Omental fat pad (tissue), 3 donors: ENCODE measurements at regions not wholly inside any gene's neighbourhood (a gene's known extent, or its start where the extent isn't known, plus 50 kb on each side); places are given as distances from the start of the nearest gene placed in this dataset.

Experiments used
- ATAC-seq: fragments of 150-250 bp; one replicate; pipeline ENCODE4 v1.9.1; 2016; ENCODE audit warnings: mild to moderate bottlenecking, moderate library complexity; ENCODE audit not compliant: low FRiP score
- DNase-seq: peaks from one replicate; pipeline ENCODE4 v3.0.0-alpha.2; 2019; ENCODE audit warnings: low spot score
- TF ChIP-seq, protein P1 (sequence below), 3 donors: fragments of 450-650 bp; IDR thresholded peaks; one replicate each; pipeline ENCODE4 v1.5.1; 2016 to 2017; ENCODE audit warnings: antibody characterized with exemption in 3 of 3, mild to moderate bottlenecking in 3 of 3, moderate library complexity in 2 of 3

DNA sequence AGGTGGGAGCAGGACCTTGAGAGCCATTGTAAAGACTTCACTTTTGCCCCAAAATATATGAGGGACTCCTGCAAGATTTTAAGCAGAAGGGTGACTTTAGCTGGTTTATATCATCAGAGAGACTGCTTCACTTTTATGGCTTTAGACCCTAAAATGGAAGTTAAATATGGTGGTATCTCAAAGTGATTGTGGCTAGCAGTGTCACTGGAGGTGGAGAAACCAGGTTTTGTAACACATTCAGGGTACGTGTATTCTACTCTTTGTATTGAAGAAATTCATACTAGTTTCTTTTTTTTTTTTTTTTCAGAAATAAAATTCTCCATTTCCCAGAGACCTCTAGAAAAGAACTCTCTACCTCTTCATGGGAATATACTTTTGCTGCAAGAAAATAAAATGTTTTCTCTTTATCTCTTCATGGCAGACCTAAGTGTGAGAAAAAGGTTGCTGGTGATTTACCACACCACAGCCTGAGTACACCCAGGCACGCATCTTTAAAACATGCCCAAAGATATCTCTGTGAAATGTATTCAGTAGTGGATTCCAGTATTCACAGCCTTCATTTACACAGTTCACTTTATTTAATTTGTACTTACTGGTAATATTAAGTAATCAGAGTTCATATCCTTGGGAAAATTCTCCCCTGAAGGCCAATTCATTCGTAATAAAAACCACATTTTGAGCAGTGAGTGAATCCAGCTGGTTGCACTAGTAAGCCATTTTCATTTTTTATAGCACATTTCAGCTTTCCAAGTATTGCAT, 74.3 kb upstream of the GUCY1A1 start:
- no peak for DNase-seq
- ATAC-seq: no peak
- TF ChIP-seq, protein P1, sequence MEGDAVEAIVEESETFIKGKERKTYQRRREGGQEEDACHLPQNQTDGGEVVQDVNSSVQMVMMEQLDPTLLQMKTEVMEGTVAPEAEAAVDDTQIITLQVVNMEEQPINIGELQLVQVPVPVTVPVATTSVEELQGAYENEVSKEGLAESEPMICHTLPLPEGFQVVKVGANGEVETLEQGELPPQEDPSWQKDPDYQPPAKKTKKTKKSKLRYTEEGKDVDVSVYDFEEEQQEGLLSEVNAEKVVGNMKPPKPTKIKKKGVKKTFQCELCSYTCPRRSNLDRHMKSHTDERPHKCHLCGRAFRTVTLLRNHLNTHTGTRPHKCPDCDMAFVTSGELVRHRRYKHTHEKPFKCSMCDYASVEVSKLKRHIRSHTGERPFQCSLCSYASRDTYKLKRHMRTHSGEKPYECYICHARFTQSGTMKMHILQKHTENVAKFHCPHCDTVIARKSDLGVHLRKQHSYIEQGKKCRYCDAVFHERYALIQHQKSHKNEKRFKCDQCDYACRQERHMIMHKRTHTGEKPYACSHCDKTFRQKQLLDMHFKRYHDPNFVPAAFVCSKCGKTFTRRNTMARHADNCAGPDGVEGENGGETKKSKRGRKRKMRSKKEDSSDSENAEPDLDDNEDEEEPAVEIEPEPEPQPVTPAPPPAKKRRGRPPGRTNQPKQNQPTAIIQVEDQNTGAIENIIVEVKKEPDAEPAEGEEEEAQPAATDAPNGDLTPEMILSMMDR (IDR thresholded peaks at IDR 0.05): no peak

DNA sequence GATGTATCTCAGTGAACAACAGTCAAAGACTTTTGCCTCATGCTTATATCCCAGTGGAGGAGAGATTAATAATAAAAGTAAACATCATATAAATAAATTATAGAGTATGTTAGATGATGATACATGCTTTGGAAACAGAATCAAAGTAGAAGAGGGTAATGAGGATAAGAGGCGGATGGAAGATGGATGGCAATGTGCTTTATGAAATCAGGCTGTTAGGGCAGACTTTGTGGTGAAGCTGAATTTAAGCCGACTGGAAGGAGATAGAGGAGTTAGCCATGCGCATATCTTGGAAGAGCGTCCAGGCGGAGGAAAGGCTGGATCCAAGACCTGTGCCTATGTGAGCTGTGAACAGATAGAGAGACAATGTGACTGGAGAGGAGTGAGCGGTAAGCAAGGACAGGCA, 74.9 kb upstream of the GUCY1A1 start:
- TF ChIP-seq, protein P1 (IDR thresholded peaks at IDR 0.05): no peak
- DNase-seq (no peak), ATAC-seq (no peak)

DNA sequence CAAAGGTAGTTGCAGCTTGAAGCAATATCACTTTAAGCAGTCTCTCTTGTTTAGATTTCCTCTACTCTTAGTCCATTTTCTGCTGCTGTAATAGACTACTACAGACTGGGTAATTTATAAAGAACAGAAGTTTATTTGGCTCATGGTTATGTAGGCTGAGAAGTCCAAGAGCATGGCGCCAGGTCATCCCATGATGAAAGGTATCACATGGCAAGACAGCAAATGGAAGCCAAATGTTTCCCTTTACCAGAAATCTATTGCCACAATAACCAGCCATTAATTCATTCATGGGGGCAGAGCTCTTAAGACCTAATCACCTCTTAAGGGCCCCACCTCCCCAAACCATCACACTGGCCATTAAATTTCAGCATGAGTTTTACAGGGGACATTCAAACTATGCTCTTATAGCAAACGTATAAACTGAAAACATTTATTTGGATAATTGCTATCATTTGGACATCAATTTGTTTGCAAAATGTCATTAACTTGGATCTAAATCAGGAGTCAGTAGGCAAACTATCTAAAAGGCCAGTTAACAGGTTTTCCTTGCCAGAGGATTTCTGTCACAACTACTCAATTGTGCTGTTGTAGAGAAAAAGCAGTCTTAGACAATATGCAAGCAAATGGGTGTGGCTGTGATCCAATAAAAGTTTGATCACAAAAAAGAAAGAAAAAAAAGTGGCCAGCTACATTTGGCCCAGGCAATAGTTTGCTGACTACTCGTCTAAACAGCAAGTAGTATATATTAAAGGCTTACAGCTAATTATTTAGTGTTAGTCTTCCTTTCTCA, 75.7 kb upstream of the GUCY1A1 start:
- DNase-seq: no peak
- no peak for ATAC-seq

DNA sequence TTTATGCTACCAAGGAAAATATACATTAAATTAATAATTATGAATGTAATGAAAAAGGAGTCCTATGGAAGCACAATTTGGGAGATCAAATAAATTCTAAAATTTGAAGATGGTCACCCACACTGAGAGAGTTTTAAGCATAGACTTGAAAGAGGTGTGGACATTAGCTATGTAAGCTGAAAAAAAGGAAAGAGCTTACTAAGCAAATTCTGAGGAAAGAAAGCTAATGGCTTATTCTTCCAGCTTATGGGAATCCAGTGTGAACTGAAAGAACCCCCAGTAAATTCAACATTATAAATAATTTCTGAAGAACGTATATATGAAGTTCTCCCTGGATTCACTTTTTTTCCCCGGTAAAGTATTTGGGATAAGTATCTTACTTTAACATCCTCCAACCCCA, 78.2 kb upstream of the GUCY1A1 start:
- DNase-seq (no peak), ATAC-seq (no peak)
- TF ChIP-seq, protein P1 (IDR thresholded peaks at IDR 0.05): no peak

More for the DNA sequence above, 75.7 kb upstream of the GUCY1A1 start:
- TF ChIP-seq, protein P1 (IDR thresholded peaks at IDR 0.05): no peak

DNA sequence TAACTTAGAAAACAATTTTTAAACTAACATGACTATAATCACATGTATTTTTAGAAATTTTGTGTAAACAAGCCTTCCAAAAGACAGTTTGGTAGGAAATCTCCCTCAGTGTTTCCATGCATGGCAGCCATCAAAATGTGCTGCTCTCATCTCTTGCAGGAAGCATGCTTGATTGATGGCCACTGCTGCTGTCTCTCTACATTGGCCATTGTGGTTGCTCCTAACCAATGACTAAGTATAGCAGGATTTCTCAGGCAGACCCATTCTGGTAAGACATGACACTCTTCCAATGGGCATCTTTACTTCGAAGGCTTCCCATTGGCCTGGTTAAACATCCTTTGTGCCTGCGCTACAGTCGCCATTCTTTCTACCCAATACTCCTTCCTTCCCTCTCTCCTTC, 78.9 kb upstream of the GUCY1A1 start:
- ATAC-seq (no peak), DNase-seq (no peak)
- TF ChIP-seq, protein P1 (IDR thresholded peaks at IDR 0.05): no peak

DNA sequence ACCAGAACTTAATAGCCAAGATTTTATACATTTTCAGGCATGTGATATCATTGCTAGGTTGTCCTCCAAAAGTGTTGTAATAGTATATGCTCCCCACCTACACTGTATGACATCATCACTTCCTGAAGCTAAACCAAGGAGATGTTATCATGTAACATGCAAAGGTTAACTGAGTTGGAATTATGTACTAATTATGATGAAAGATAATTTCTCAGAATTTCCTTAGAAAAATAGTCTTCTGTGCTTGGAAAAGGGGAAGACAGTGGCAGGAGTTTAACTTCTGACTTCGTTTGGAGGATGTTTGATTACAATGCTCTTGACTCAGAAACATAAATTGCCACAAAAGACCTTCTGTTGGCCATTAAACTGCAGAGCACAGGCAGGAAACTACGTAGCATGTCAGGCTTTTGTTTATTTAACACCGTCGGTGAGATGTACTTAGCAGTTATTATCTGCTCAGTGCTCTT, 83.6 kb upstream of the GUCY1A1 start:
- TF ChIP-seq, protein P1 (IDR thresholded peaks at IDR 0.05): no peak
- ATAC-seq: no peak
- no peak for DNase-seq
